IMR-90 (cell line): ENCODE measurements at regions not wholly inside any gene's neighbourhood (a gene's known extent, or its start where the extent isn't known, plus 50 kb on each side); places are given as distances from the start of the nearest gene placed in this dataset.

Experiments
- ATAC-seq: fragments of 200-7000 bp; cut with Tn5 transposase; 2 replicates; pipeline ENCODE4 v1.9.1; 2020; ENCODE audit warnings: low read depth, mild to moderate bottlenecking, moderate library complexity
- BruUV-seq: library from RNA; stranded (reverse); fragments of 400-500 nt; replicated peaks from 2 replicates; lab custom pipeline; 2021; lab: Mats Ljungman, UMichigan
- CTCF ChIA-PET: fragments of 300-600 bp; formaldehyde crosslinking; extraction: SDS; loops from one replicate; lab custom pipeline; 2021; ENCODE audit warnings: antibody characterized with exemption; lab: Yijun Ruan, JAX
- POLR2A ChIA-PET: fragments of 300-600 bp; sonication (Branson Sonifier 250); formaldehyde crosslinking; loops from one replicate; lab custom pipeline; 2022; ENCODE audit warnings: antibody characterized with exemption; ENCODE audit not compliant: unreplicated experiment; lab: Charles Lee
- DNase-seq: peaks from one replicate; pipeline ENCODE4 v3.0.0; 2013
- H2AFZ ChIP-seq: replicated peaks from 2 replicates; pipeline ENCODE3; 2013; ENCODE audit warnings: low read length, mild to moderate bottlenecking; ENCODE audit not compliant: poor library complexity
- H2AK5ac ChIP-seq: 2 replicates; pipeline ENCODE4 v1.6.1; 2013; ENCODE audit warnings: low read depth, low read length, inconsistent platforms
- H2AK9ac ChIP-seq: replicated peaks from 2 replicates; pipeline ENCODE3; 2013; ENCODE audit warnings: mild to moderate bottlenecking, low read depth, low read length, moderate library complexity; ENCODE audit not compliant: poor library complexity
- H2BK120ac ChIP-seq: 2 replicates; pipeline ENCODE4 v1.6.1; 2013; ENCODE audit warnings: low read depth, low read length, inconsistent platforms
- H2BK15ac ChIP-seq: 3 replicates; pipeline ENCODE4 v1.6.1; 2013; ENCODE audit warnings: low read depth, low read length, inconsistent platforms
- H2BK20ac ChIP-seq: 2 replicates; pipeline ENCODE4 v1.6.1; 2013; ENCODE audit warnings: low read depth, mild to moderate bottlenecking, inconsistent platforms, low read length, moderate library complexity
- H2BK5ac ChIP-seq: 2 replicates; pipeline ENCODE4 v1.6.1; 2013; ENCODE audit warnings: mild to moderate bottlenecking, low read depth, low read length, inconsistent platforms; ENCODE audit not compliant: poor library complexity, severe bottlenecking
- H3K14ac ChIP-seq: replicated peaks from 2 replicates; pipeline ENCODE4 v1.6.1; 2013; ENCODE audit warnings: low read depth, low read length, inconsistent platforms
- H3K18ac ChIP-seq: 2 replicates; pipeline ENCODE4 v1.6.1; 2013; ENCODE audit warnings: low read depth, low read length, control low read depth
- H3K23ac ChIP-seq: 2 replicates; pipeline ENCODE4 v1.6.1; 2013; ENCODE audit warnings: low read depth, low read length, inconsistent platforms
- H3K27ac ChIP-seq: 2 replicates; pipeline ENCODE4 v1.5.1; 2013; ENCODE audit warnings: mild to moderate bottlenecking, control low read depth, low read length; ENCODE audit not compliant: insufficient read depth
- H3K27me3 ChIP-seq: 2 replicates; pipeline ENCODE4 v1.6.1; 2013; ENCODE audit warnings: low read length; ENCODE audit not compliant: control insufficient read depth, insufficient read depth
- H3K36me3 ChIP-seq: 2 replicates; pipeline ENCODE4 v1.6.1; 2013; ENCODE audit warnings: low read length, mixed read lengths; ENCODE audit not compliant: control insufficient read depth, insufficient read depth
- H3K4ac ChIP-seq: 2 replicates; pipeline ENCODE4 v1.6.1; 2013; ENCODE audit warnings: low read depth, low read length, inconsistent platforms
- H3K4me1 ChIP-seq: 2 replicates; pipeline ENCODE4 v1.6.1; 2013; ENCODE audit warnings: low read length, mixed read lengths; ENCODE audit not compliant: control insufficient read depth, insufficient read depth
- H3K4me2 ChIP-seq: 2 replicates; pipeline ENCODE4 v1.6.1; 2013; ENCODE audit warnings: low read depth, mild to moderate bottlenecking, control low read depth, low read length, moderate library complexity
- H3K4me3 ChIP-seq: 2 replicates; pipeline ENCODE4 v1.5.1; 2013; ENCODE audit warnings: low read depth, mild to moderate bottlenecking, control low read depth, low read length, moderate library complexity; ENCODE audit not compliant: insufficient read depth
- H3K56ac ChIP-seq: 2 replicates; pipeline ENCODE4 v1.6.1; 2013; ENCODE audit warnings: low read length, inconsistent platforms; ENCODE audit not compliant: insufficient read depth; ENCODE audit errors: extremely low read depth
- H3K79me1 ChIP-seq, 2 experiments: 2 replicates each; pipeline ENCODE4 v1.6.1; 2013; ENCODE audit warnings: low read length in 2 of 2, inconsistent platforms in 1 of 2, low read depth in 1 of 2
- H3K9ac ChIP-seq: 2 replicates; pipeline ENCODE4 v1.6.1; 2013; ENCODE audit warnings: low read depth, low read length, control low read depth
- H3K9me1 ChIP-seq: 2 replicates; pipeline ENCODE4 v1.6.1; 2013; ENCODE audit warnings: low read length, inconsistent platforms; ENCODE audit not compliant: insufficient read depth
- H3K9me3 ChIP-seq: 2 replicates; pipeline ENCODE4 v1.6.1; 2013; ENCODE audit warnings: low read length; ENCODE audit not compliant: control insufficient read depth, insufficient read depth
- H4K20me1 ChIP-seq: 2 replicates; pipeline ENCODE4 v1.6.1; 2013; ENCODE audit warnings: low read length, inconsistent platforms; ENCODE audit not compliant: insufficient read depth
- H4K5ac ChIP-seq: 2 replicates; pipeline ENCODE4 v1.6.1; 2013; ENCODE audit warnings: mild to moderate bottlenecking, low read depth, low read length, control low read depth
- H4K8ac ChIP-seq, 2 experiments: 2 replicates each; pipeline ENCODE4 v1.6.1; 2013; ENCODE audit warnings: low read depth in 2 of 2, low read length in 2 of 2, control low read depth in 1 of 2, inconsistent platforms in 1 of 2
- H4K91ac ChIP-seq: 2 replicates; pipeline ENCODE4 v1.6.1; 2013; ENCODE audit warnings: low read depth, low read length, inconsistent platforms; ENCODE audit not compliant: insufficient read depth
- BHLHE40 ChIP-seq: fragments of 150-350 bp; IDR thresholded peaks from 2 replicates; pipeline ENCODE4 v1.6.1; 2016; ENCODE audit warnings: mild to moderate bottlenecking, low read depth, low read length
- CEBPB ChIP-seq: IDR thresholded peaks from 2 replicates; pipeline ENCODE4 v1.6.1; 2012; ENCODE audit warnings: low read depth, low read length, improper control_type of control experiment
- CHD1 ChIP-seq: IDR thresholded peaks from 2 replicates; pipeline ENCODE4 v1.6.1; 2012; ENCODE audit warnings: low read depth, low read length, improper control_type of control experiment
- FOS ChIP-seq: fragments of 150-350 bp; IDR thresholded peaks from 2 replicates; pipeline ENCODE4 v1.6.1; 2016; ENCODE audit warnings: low read depth, low read length
- MAFK ChIP-seq: IDR thresholded peaks from 2 replicates; pipeline ENCODE4 v1.6.1; 2012; ENCODE audit warnings: low read depth, low read length, improper control_type of control experiment
- MAZ ChIP-seq: IDR thresholded peaks from 2 replicates; pipeline ENCODE4 v1.6.1; 2012; ENCODE audit warnings: low read depth, mild to moderate bottlenecking, low read length, improper control_type of control experiment, moderate library complexity, borderline replicate concordance
- MXI1 ChIP-seq: IDR thresholded peaks from 2 replicates; pipeline ENCODE4 v1.6.1; 2012; ENCODE audit warnings: low read depth, mild to moderate bottlenecking, low read length, moderate library complexity, borderline replicate concordance
- NFE2L2 ChIP-seq: fragments of 150-350 bp; IDR thresholded peaks from 2 replicates; pipeline ENCODE4 v1.6.1; 2016; ENCODE audit warnings: low read depth, mild to moderate bottlenecking, low read length
- POLR2A ChIP-seq: IDR thresholded peaks from 2 replicates; pipeline ENCODE4 v1.6.1; 2012; ENCODE audit warnings: mild to moderate bottlenecking, low read depth, low read length
- RAD21 ChIP-seq: IDR thresholded peaks from 2 replicates; pipeline ENCODE4 v1.6.1; 2012; ENCODE audit warnings: low read length, improper control_type of control experiment
- RCOR1 ChIP-seq: IDR thresholded peaks from 2 replicates; pipeline ENCODE4 v1.6.1; 2012; ENCODE audit warnings: mild to moderate bottlenecking, low read length, improper control_type of control experiment; ENCODE audit not compliant: insufficient replicate concordance
- RFX5 ChIP-seq: IDR thresholded peaks from 2 replicates; pipeline ENCODE4 v1.8.0; 2012; ENCODE audit warnings: low read depth, mild to moderate bottlenecking, low read length, moderate library complexity
- SMC3 ChIP-seq: fragments of 150-350 bp; IDR thresholded peaks from 2 replicates; pipeline ENCODE4 v1.6.1; 2016; ENCODE audit warnings: low read depth, mild to moderate bottlenecking, antibody characterized with exemption, low read length, moderate library complexity
- WGBS, 2 experiments: methylation state at CpG; one replicate each; pipeline versions ENCODE4 v1.1.5 to v1.1.7; 2013; ENCODE audit warnings: missing lambda C conversion rate in 2 of 2; ENCODE audit not compliant: insufficient read length in 1 of 2; ENCODE audit errors: extremely low coverage in 2 of 2; 5-methylcytosine and 5-hydroxymethylcytosine counted together
- dilution Hi-C: fragments of 300-500 bp; cut with HindIII; formaldehyde crosslinking; loops from one replicate; pipeline ENCODE4 v1.14.3; 2018; ENCODE audit warnings: low sequenced_read_pairs; ENCODE audit not compliant: unreplicated experiment
- in situ Hi-C: fragments of 300-500 bp; cut with MboI; formaldehyde crosslinking; loops from 3 replicates; pipeline ENCODE4 v1.14.3; 2019; ENCODE audit warnings: low sequenced_read_pairs, inconsistent platforms, mixed read lengths
- intact Hi-C: fragments of 100-400 bp; cut with micrococcal nuclease; formaldehyde crosslinking; loops from 2 replicates; pipeline ENCODE4 v1.10.0; 2022
- TF ChIP-seq, protein P1 (sequence below): fragments of 150-350 bp; IDR thresholded peaks from 2 replicates; pipeline ENCODE4 v1.6.1; 2016; ENCODE audit warnings: low read depth, mild to moderate bottlenecking, low read length, moderate library complexity, borderline replicate concordance
- TF ChIP-seq, protein P2 (sequence below): conservative IDR thresholded peaks from 2 replicates; pipeline ENCODE4 v1.5.1; 2012; ENCODE audit warnings: mild to moderate bottlenecking, low read depth, low read length, improper control_type of control experiment
- TF ChIP-seq, protein P3 (sequence below): fragments of 150-350 bp; IDR thresholded peaks from 2 replicates; pipeline ENCODE4 v1.6.1; 2017; ENCODE audit warnings: mild to moderate bottlenecking, antibody characterized with exemption, low read length, low read depth

GRCh38 chr6:12627053-12627452 lies 89.5 kb upstream of the PHACTR1 start:
- no peak overlapping the region for H2AK5ac ChIP-seq
- H3K27ac ChIP-seq: no peak overlapping the region
- H3K18ac ChIP-seq: no peak overlapping the region
- H3K14ac ChIP-seq: no peak overlapping the region
- H3K9ac ChIP-seq: no peak overlapping the region
- H3K4ac ChIP-seq: no peak overlapping the region
- no peak overlapping the region for H4K5ac ChIP-seq
- intact Hi-C loops (no loop called here), dilution Hi-C loops (no loop called here), in situ Hi-C loops (loop anchor here (25.0 kb wide), 1 partner anchor 260 kb away; no protein-coding TSS in a partner anchor)
- BruUV-seq: no TSS peak
- H2AK9ac ChIP-seq: no peak overlapping the region
- H2BK20ac ChIP-seq: no peak overlapping the region
- no peak overlapping the region for H4K91ac ChIP-seq
- no peak for DNase-seq
- H2AFZ ChIP-seq: no peak overlapping the region
- POLR2A ChIA-PET: no interaction called here
- no peak for ATAC-seq
- no peak overlapping the region for H3K4me3 ChIP-seq
- H3K9me3 ChIP-seq: no peaks in the 10 kb centered on the region
- no peak overlapping the region for H3K56ac ChIP-seq
- CTCF ChIA-PET: no interaction called here
- TF ChIP-seq MAZ: no peak
- TF ChIP-seq SMC3: no peak
- TF ChIP-seq BHLHE40: no peak
- TF ChIP-seq FOS: no peak
- TF ChIP-seq POLR2A: no peak
- TF ChIP-seq, protein P1, sequence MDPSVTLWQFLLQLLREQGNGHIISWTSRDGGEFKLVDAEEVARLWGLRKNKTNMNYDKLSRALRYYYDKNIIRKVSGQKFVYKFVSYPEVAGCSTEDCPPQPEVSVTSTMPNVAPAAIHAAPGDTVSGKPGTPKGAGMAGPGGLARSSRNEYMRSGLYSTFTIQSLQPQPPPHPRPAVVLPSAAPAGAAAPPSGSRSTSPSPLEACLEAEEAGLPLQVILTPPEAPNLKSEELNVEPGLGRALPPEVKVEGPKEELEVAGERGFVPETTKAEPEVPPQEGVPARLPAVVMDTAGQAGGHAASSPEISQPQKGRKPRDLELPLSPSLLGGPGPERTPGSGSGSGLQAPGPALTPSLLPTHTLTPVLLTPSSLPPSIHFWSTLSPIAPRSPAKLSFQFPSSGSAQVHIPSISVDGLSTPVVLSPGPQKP: no peak
- no peak for TF ChIP-seq RCOR1
- TF ChIP-seq, protein P2, sequence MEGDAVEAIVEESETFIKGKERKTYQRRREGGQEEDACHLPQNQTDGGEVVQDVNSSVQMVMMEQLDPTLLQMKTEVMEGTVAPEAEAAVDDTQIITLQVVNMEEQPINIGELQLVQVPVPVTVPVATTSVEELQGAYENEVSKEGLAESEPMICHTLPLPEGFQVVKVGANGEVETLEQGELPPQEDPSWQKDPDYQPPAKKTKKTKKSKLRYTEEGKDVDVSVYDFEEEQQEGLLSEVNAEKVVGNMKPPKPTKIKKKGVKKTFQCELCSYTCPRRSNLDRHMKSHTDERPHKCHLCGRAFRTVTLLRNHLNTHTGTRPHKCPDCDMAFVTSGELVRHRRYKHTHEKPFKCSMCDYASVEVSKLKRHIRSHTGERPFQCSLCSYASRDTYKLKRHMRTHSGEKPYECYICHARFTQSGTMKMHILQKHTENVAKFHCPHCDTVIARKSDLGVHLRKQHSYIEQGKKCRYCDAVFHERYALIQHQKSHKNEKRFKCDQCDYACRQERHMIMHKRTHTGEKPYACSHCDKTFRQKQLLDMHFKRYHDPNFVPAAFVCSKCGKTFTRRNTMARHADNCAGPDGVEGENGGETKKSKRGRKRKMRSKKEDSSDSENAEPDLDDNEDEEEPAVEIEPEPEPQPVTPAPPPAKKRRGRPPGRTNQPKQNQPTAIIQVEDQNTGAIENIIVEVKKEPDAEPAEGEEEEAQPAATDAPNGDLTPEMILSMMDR: no peak
- TF ChIP-seq RAD21: no peak
- TF ChIP-seq MAFK: no peak
- TF ChIP-seq NFE2L2: no peak
- TF ChIP-seq, protein P3, sequence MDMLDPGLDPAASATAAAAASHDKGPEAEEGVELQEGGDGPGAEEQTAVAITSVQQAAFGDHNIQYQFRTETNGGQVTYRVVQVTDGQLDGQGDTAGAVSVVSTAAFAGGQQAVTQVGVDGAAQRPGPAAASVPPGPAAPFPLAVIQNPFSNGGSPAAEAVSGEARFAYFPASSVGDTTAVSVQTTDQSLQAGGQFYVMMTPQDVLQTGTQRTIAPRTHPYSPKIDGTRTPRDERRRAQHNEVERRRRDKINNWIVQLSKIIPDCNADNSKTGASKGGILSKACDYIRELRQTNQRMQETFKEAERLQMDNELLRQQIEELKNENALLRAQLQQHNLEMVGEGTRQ: no peak
- TF ChIP-seq CHD1: no peak
- no peak for TF ChIP-seq MXI1
- no peak for TF ChIP-seq RFX5
- TF ChIP-seq CEBPB: no peak
- H3K4me1 ChIP-seq: no peaks in the 10 kb centered on the region
- no peak overlapping the region for H4K8ac ChIP-seq
- no peak overlapping the region for H2BK15ac ChIP-seq
- H3K23ac ChIP-seq: no peak overlapping the region
- no peak overlapping the region for H3K4me2 ChIP-seq
- H3K79me1 ChIP-seq: no peaks in the 10 kb centered on the region
- H2BK5ac ChIP-seq: no peak overlapping the region
- H3K27me3 ChIP-seq: peaks cover 5% of the 10 kb centered on the region; the same call in 1 of the 2 replicates
- no peaks in the 10 kb centered on the region for H3K9me1 ChIP-seq
- whole genome bisulfite sequencing, 2 experiments: no CpG with 5 or more reads among the region's 1 CpG
- H3K36me3 ChIP-seq: no peaks in the 10 kb centered on the region
- no peaks in the 10 kb centered on the region for H4K20me1 ChIP-seq
- H2BK120ac ChIP-seq: no peak overlapping the region
